ENCODE measurements at regions not wholly inside any gene's neighbourhood (a gene's known extent, or its start where the extent isn't known, plus 50 kb on each side); places are given as distances from the start of the nearest gene placed in this dataset.

DNA sequence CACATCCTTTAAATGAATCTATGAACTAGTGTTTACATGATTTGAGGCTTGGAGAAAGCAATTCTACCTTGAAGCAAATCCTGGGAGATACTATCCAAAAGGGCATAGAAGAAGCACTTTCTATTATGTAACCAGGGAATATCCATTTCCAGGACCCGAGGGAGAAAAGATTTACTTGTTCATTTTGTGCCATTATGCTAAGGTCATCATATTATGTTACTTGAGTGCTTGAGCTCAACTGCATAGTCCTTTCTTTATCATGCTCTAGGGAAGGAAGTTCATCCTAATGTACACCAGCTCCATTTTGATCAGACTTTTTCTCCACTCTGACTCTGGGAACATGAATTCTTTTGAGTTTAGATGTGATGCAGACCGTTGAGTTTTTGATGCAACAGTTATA is 188.6 kb upstream of the SNX7 start:
- no peaks in the 10 kb centered on the region for H3K9me3 ChIP-seq (ENCODE audit: low read depth, low read length, poor library complexity, severe bottlenecking)
- TF ChIP-seq, protein P1, sequence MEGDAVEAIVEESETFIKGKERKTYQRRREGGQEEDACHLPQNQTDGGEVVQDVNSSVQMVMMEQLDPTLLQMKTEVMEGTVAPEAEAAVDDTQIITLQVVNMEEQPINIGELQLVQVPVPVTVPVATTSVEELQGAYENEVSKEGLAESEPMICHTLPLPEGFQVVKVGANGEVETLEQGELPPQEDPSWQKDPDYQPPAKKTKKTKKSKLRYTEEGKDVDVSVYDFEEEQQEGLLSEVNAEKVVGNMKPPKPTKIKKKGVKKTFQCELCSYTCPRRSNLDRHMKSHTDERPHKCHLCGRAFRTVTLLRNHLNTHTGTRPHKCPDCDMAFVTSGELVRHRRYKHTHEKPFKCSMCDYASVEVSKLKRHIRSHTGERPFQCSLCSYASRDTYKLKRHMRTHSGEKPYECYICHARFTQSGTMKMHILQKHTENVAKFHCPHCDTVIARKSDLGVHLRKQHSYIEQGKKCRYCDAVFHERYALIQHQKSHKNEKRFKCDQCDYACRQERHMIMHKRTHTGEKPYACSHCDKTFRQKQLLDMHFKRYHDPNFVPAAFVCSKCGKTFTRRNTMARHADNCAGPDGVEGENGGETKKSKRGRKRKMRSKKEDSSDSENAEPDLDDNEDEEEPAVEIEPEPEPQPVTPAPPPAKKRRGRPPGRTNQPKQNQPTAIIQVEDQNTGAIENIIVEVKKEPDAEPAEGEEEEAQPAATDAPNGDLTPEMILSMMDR (conservative IDR thresholded peaks at IDR 0.05; ENCODE audit: low read depth, low read length): no peak
- TF ChIP-seq EZH2 (IDR thresholded peaks at IDR 0.05; ENCODE audit: borderline replicate concordance, low read depth, low read length, poor library complexity, severe bottlenecking): no peak
- POLR2A ChIA-PET (ENCODE audit: low non-redundant PET): no interaction called here
- DNase-seq (ENCODE audit: low spot score): no peak
- no TSS peak for BruUV-seq (replicated peaks)
- H3K4me1 ChIP-seq (ENCODE audit: insufficient read depth, low read length, poor library complexity, severe bottlenecking): peaks cover 19% of the 10 kb centered on the region
- CTCF ChIA-PET: no interaction called here
- H3K36me3 ChIP-seq (ENCODE audit: insufficient read depth, low read length, poor library complexity, severe bottlenecking): no peaks in the 10 kb centered on the region
- intact Hi-C loops (cut with micrococcal nuclease; ENCODE audit: unreplicated experiment): loop anchor here (10.0 kb wide), 1 partner anchor 648 kb away; no protein-coding TSS in a partner anchor
- no peak overlapping the region for H3K27ac ChIP-seq (ENCODE audit: low read depth, low read length, poor library complexity, severe bottlenecking)
- H3K27me3 ChIP-seq (replicated peaks; ENCODE audit: insufficient read depth, low read depth, low read length, poor library complexity): no peaks in the 10 kb centered on the region
- H3K4me3 ChIP-seq (ENCODE audit: low read depth, low read length, poor library complexity, severe bottlenecking): no peak overlapping the region

DNA sequence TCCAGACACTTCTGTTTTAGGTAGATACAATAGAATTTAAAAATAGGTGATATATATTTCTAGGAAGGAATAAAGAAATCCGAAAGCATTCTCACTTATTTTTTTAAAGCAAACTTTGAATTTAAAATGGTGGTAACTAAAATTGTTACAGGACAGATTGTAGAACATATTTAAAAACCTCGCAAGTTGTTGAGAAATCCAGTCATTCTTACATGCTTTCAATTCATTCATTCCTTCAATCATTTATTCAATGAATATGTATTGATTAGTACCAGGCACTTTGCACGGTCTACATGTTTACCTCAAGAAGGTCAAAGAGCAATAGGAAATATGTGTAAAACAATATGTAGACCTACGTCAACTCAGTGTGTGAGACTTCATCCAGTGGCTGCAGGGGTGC is 189.9 kb upstream of the SNX7 start:
- Histone ChIP-seq H3K9me3 (ENCODE audit: low read depth, low read length, poor library complexity, severe bottlenecking) (no peaks in the 10 kb centered on the region), H3K36me3 (ENCODE audit: insufficient read depth, low read length, poor library complexity, severe bottlenecking) (no peaks in the 10 kb centered on the region), H3K27ac (ENCODE audit: low read depth, low read length, poor library complexity, severe bottlenecking) (no peak overlapping the region), H3K4me1 (ENCODE audit: insufficient read depth, low read length, poor library complexity, severe bottlenecking) (peaks cover 20% of the 10 kb centered on the region), H3K4me3 (ENCODE audit: low read depth, low read length, poor library complexity, severe bottlenecking) (no peak overlapping the region), H3K27me3 (replicated peaks; ENCODE audit: insufficient read depth, low read depth, low read length, poor library complexity) (no peaks in the 10 kb centered on the region)
- TF ChIP-seq EZH2 (IDR thresholded peaks at IDR 0.05; ENCODE audit: borderline replicate concordance, low read depth, low read length, poor library complexity, severe bottlenecking): no peak
- TF ChIP-seq, protein P1 (conservative IDR thresholded peaks at IDR 0.05; ENCODE audit: low read depth, low read length): no peak
- ChIA-PET POLR2A (ENCODE audit: low non-redundant PET) (no interaction called here), CTCF (no interaction called here)
- BruUV-seq (replicated peaks): no TSS peak
- DNase-seq (ENCODE audit: low spot score): no peak
- intact Hi-C loops (cut with micrococcal nuclease; ENCODE audit: unreplicated experiment): loop anchor here (10.0 kb wide), 1 partner anchor 647 kb away; no protein-coding TSS in a partner anchor

DNA sequence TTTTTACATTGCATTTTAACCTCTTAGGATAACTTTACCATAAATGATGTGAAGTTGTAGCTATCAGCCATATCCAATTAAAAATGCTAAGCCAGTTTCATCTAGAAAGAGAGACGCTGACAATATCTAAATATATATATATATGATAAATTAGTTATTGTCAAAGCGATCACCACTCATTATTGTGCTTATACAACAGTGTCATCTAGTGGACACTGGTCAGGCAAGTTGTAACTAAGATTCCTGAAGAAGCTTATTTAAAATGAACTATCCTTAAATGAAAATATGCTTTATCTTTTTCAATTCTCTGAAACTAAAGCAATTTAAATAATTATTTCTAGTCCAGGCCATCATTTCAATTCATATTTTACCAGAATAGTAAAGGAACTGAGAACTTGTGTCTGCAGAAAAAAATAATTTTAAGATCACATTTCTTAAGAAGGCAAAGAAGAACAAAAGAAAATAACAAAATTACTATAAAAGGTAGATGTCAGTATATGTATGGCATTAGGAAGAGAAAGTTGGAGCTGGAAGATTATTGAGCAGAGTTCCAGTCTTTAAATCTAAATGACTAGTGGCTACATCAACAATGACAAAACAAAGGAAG is 193.3 kb upstream of the SNX7 start:
- Histone ChIP-seq H3K4me3 (ENCODE audit: low read depth, low read length, poor library complexity, severe bottlenecking) (no peak overlapping the region), H3K27ac (ENCODE audit: low read depth, low read length, poor library complexity, severe bottlenecking) (no peak overlapping the region), H3K9me3 (ENCODE audit: low read depth, low read length, poor library complexity, severe bottlenecking) (no peaks in the 10 kb centered on the region), H3K4me1 (ENCODE audit: insufficient read depth, low read length, poor library complexity, severe bottlenecking) (peaks cover 15% of the 10 kb centered on the region), H3K27me3 (replicated peaks; ENCODE audit: insufficient read depth, low read depth, low read length, poor library complexity) (no peaks in the 10 kb centered on the region), H3K36me3 (ENCODE audit: insufficient read depth, low read length, poor library complexity, severe bottlenecking) (no peaks in the 10 kb centered on the region)
- CTCF ChIA-PET: interaction anchor here (0.5 to 1.1 kb wide), 7 partner anchors 364 to 1667 kb away, joined by 3 to 4 read pairs (median 3); no protein-coding TSS in a partner anchor
- intact Hi-C loops (cut with micrococcal nuclease; ENCODE audit: unreplicated experiment): loop anchor here (5.0 kb wide), 2 partner anchors 416 to 466 kb away; no protein-coding TSS in a partner anchor
- POLR2A ChIA-PET (ENCODE audit: low non-redundant PET): no interaction called here
- BruUV-seq (replicated peaks): no TSS peak
- peak; percentile 80 for DNase-seq (ENCODE audit: low spot score)
- TF ChIP-seq EZH2 (IDR thresholded peaks at IDR 0.05; ENCODE audit: borderline replicate concordance, low read depth, low read length, poor library complexity, severe bottlenecking): no peak
- TF ChIP-seq, protein P1 (conservative IDR thresholded peaks at IDR 0.05; ENCODE audit: low read depth, low read length): peak; percentile 86

Measured in A673 (cell line).